H9 (cell line): ENCODE measurements at regions not wholly inside any gene's neighbourhood (a gene's known extent, or its start where the extent isn't known, plus 50 kb on each side); places are given as distances from the start of the nearest gene placed in this dataset.

Experiments
- DNase-seq: peaks from one replicate; pipeline ENCODE4 v3.0.0-alpha.2; 2017
- H2AFZ ChIP-seq: one replicate; pipeline ENCODE4 v1.6.1; 2013; ENCODE audit warnings: mild to moderate bottlenecking, low read length, control low read depth, moderate library complexity
- H2AK5ac ChIP-seq: 2 replicates; pipeline ENCODE4 v1.6.1; 2013; ENCODE audit warnings: low read length, control low read depth, mixed read lengths; ENCODE audit not compliant: insufficient read length
- H2BK120ac ChIP-seq: one replicate; pipeline ENCODE4 v1.6.1; 2013; ENCODE audit warnings: low read depth, mild to moderate bottlenecking, low read length, control low read depth, inconsistent platforms; ENCODE audit not compliant: poor library complexity, severe bottlenecking
- H2BK12ac ChIP-seq: 2 replicates; pipeline ENCODE4 v1.6.1; 2013; ENCODE audit warnings: low read length, control low read depth, mixed read lengths, low read depth; ENCODE audit not compliant: insufficient read length
- H2BK15ac ChIP-seq: 2 replicates; pipeline ENCODE4 v1.6.1; 2013; ENCODE audit warnings: low read depth, low read length, control low read depth
- H2BK20ac ChIP-seq: one replicate; pipeline ENCODE4 v1.6.1; 2013; ENCODE audit warnings: low read depth, mild to moderate bottlenecking, low read length, control low read depth, inconsistent platforms; ENCODE audit not compliant: poor library complexity, severe bottlenecking
- H2BK5ac ChIP-seq: 2 replicates; pipeline ENCODE4 v1.6.1; 2013; ENCODE audit warnings: low read length, control low read depth, mixed read lengths; ENCODE audit not compliant: insufficient read length
- H3K14ac ChIP-seq: 2 replicates; pipeline ENCODE4 v1.6.1; 2013; ENCODE audit warnings: low read length, control low read depth; ENCODE audit not compliant: insufficient read depth
- H3K18ac ChIP-seq: 2 replicates; pipeline ENCODE4 v1.6.1; 2013; ENCODE audit warnings: low read depth, mild to moderate bottlenecking, mixed read lengths, low read length, control low read depth; ENCODE audit not compliant: insufficient read length
- H3K23ac ChIP-seq: 2 replicates; pipeline ENCODE4 v1.6.1; 2013; ENCODE audit warnings: low read length, control low read depth, mixed read lengths, low read depth; ENCODE audit not compliant: insufficient read length
- H3K23me2 ChIP-seq: 2 replicates; pipeline ENCODE4 v1.6.1; 2013; ENCODE audit warnings: low read depth, mild to moderate bottlenecking, mixed read lengths, low read length, control low read depth; ENCODE audit not compliant: insufficient read length, poor library complexity, severe bottlenecking
- H3K27ac ChIP-seq: 2 replicates; pipeline ENCODE4 v1.5.1; 2013; ENCODE audit warnings: low read length, control low read depth, mixed read lengths, low read depth; ENCODE audit not compliant: insufficient read length
- H3K27me3 ChIP-seq: 2 replicates; pipeline ENCODE4 v1.6.1; 2013; ENCODE audit warnings: low read length, control low read depth, inconsistent platforms; ENCODE audit not compliant: insufficient read depth
- H3K4ac ChIP-seq: 2 replicates; pipeline ENCODE4 v1.6.1; 2013; ENCODE audit warnings: low read depth, mild to moderate bottlenecking, control low read depth, inconsistent platforms, low read length, moderate library complexity
- H3K4me1 ChIP-seq: 2 replicates; pipeline ENCODE4 v1.6.1; 2013; ENCODE audit warnings: low read length, control low read depth, inconsistent platforms; ENCODE audit not compliant: insufficient read depth
- H3K4me2 ChIP-seq: 2 replicates; pipeline ENCODE4 v1.6.1; 2013; ENCODE audit warnings: low read length, control low read depth, mixed read lengths; ENCODE audit not compliant: insufficient read length, insufficient read depth
- H3K56ac ChIP-seq: 2 replicates; pipeline ENCODE4 v1.6.1; 2013; ENCODE audit warnings: low read depth, mild to moderate bottlenecking, mixed read lengths, low read length, control low read depth; ENCODE audit not compliant: insufficient read length
- H3K79me1 ChIP-seq: 2 replicates; pipeline ENCODE4 v1.6.1; 2013; ENCODE audit warnings: low read depth, mild to moderate bottlenecking, moderate library complexity, low read length, control low read depth, inconsistent platforms; ENCODE audit not compliant: insufficient read depth, poor library complexity, severe bottlenecking
- H3K79me2 ChIP-seq: 2 replicates; pipeline ENCODE4 v1.6.1; 2013; ENCODE audit warnings: low read length, control low read depth, inconsistent platforms; ENCODE audit not compliant: insufficient read depth
- H3K9ac ChIP-seq: 2 replicates; pipeline ENCODE4 v1.6.1; 2013; ENCODE audit warnings: low read length, control low read depth, mixed read lengths; ENCODE audit not compliant: insufficient read length; ENCODE audit errors: extremely low read depth
- H3K9me3 ChIP-seq: one replicate; pipeline ENCODE4 v1.6.1; 2013; ENCODE audit warnings: low read depth, low read length, inconsistent platforms; ENCODE audit not compliant: control insufficient read depth
- H3T11ph ChIP-seq: one replicate; pipeline ENCODE4 v1.6.1; 2013; ENCODE audit warnings: mild to moderate bottlenecking, low read length, control low read depth, inconsistent platforms
- H4K20me1 ChIP-seq: one replicate; pipeline ENCODE4 v1.6.1; 2013; ENCODE audit not compliant: control insufficient read depth, insufficient read length, insufficient read depth
- H4K5ac ChIP-seq: 2 replicates; pipeline ENCODE4 v1.6.1; 2013; ENCODE audit warnings: low read depth, mild to moderate bottlenecking, mixed read lengths, low read length, control low read depth; ENCODE audit not compliant: insufficient read length
- H4K8ac ChIP-seq: replicated peaks from 2 replicates; pipeline ENCODE4 v1.6.1; 2013; ENCODE audit warnings: low read length, control low read depth, mixed read lengths, low read depth; ENCODE audit not compliant: insufficient read length
- H4K91ac ChIP-seq: 2 replicates; pipeline ENCODE4 v1.6.1; 2013; ENCODE audit warnings: low read depth, mild to moderate bottlenecking, moderate library complexity, mixed read lengths, low read length, control low read depth; ENCODE audit not compliant: insufficient read length
- H3K27ac Mint-ChIP-seq, 3 experiments: 2 replicates in 2 of 3; 3 replicates in 1 of 3; pipeline ENCODE4 v1.8.0; 2020 to 2021; ENCODE audit warnings: mixed read lengths in 3 of 3, mild to moderate bottlenecking in 1 of 3, moderate library complexity in 1 of 3
- H3K27me3 Mint-ChIP-seq: 2 replicates; pipeline ENCODE4 v1.8.0; 2021; ENCODE audit warnings: low read depth, mild to moderate bottlenecking, moderate library complexity, mixed read lengths
- H3K36me3 Mint-ChIP-seq, 3 experiments: 2 replicates in 2 of 3; 3 replicates in 1 of 3; pipeline ENCODE4 v1.8.0; 2020 to 2021; ENCODE audit warnings: low read depth in 3 of 3, mixed read lengths in 3 of 3; ENCODE audit not compliant: insufficient read depth in 1 of 3
- H3K4me1 Mint-ChIP-seq, 2 experiments: 2 replicates each; pipeline ENCODE4 v1.8.0; 2020; ENCODE audit warnings: mixed read lengths in 2 of 2
- H3K4me3 Mint-ChIP-seq, 2 experiments: 2 replicates in 1 of 2; 3 replicates in 1 of 2; pipeline ENCODE4 v1.8.0; 2020 to 2021; ENCODE audit warnings: mild to moderate bottlenecking in 2 of 2, mixed read lengths in 2 of 2, moderate library complexity in 1 of 2
- H3K9me3 Mint-ChIP-seq, 2 experiments: 2 replicates in 1 of 2; 3 replicates in 1 of 2; pipeline ENCODE4 v1.8.0; 2020; ENCODE audit warnings: mild to moderate bottlenecking in 2 of 2, mixed read lengths in 2 of 2, moderate library complexity in 1 of 2
- WGBS: extraction: QIAGEN DNeasy Blood & Tissue Kit; methylation state at CpG from one replicate; pipeline ENCODE4 v1.1.7; 2013; ENCODE audit warnings: missing lambda C conversion rate, low lambda C conversion rate, mixed read lengths; ENCODE audit not compliant: insufficient read length; ENCODE audit errors: extremely low coverage; 5-methylcytosine and 5-hydroxymethylcytosine counted together
- TF ChIP-seq, protein P1 (sequence below): fragments of 200-600 bp; sonication (generic); conservative IDR thresholded peaks from 3 replicates; pipeline ENCODE4 v1.8.0; 2021; ENCODE audit warnings: antibody characterized with exemption, mild to moderate bottlenecking

- H3K79me2 ChIP-seq, result no peaks in the 10 kb centered on the region
- peaks cover 0 to 4% of the 10 kb centered on the region in 2 experiments; a peak in 2 of 4 replicates for H3K4me1 Mint-ChIP-seq
- H3K27ac Mint-ChIP-seq, result no peak overlapping the region
- H3K23ac ChIP-seq, result no peak overlapping the region
- no peaks in the 10 kb centered on the region for H3K23me2 ChIP-seq
- H3T11ph ChIP-seq, result no peak overlapping the region
- H4K91ac ChIP-seq, result no peak overlapping the region
- no peak overlapping the region for H2BK5ac ChIP-seq
- H3K79me1 ChIP-seq, result no peaks in the 10 kb centered on the region
- no peak overlapping the region for H3K4me2 ChIP-seq
- peaks cover 2 to 7% (median 5%) of the 10 kb centered on the region in 3 experiments; a peak in 6 of 7 replicates for H3K36me3 Mint-ChIP-seq
- H3K27ac ChIP-seq, result no peak overlapping the region
- H3K14ac ChIP-seq, result no peak overlapping the region
- H4K20me1 ChIP-seq, result no peaks in the 10 kb centered on the region
- no peak overlapping the region for H2BK12ac ChIP-seq
- H4K5ac ChIP-seq, result no peak overlapping the region
- no peaks in the 10 kb centered on the region for H3K9me3 ChIP-seq
- H2BK20ac ChIP-seq, result no peak overlapping the region
- H2AK5ac ChIP-seq, result no peak overlapping the region
- H3K4ac ChIP-seq, result no peak overlapping the region
- TF ChIP-seq, protein P1, sequence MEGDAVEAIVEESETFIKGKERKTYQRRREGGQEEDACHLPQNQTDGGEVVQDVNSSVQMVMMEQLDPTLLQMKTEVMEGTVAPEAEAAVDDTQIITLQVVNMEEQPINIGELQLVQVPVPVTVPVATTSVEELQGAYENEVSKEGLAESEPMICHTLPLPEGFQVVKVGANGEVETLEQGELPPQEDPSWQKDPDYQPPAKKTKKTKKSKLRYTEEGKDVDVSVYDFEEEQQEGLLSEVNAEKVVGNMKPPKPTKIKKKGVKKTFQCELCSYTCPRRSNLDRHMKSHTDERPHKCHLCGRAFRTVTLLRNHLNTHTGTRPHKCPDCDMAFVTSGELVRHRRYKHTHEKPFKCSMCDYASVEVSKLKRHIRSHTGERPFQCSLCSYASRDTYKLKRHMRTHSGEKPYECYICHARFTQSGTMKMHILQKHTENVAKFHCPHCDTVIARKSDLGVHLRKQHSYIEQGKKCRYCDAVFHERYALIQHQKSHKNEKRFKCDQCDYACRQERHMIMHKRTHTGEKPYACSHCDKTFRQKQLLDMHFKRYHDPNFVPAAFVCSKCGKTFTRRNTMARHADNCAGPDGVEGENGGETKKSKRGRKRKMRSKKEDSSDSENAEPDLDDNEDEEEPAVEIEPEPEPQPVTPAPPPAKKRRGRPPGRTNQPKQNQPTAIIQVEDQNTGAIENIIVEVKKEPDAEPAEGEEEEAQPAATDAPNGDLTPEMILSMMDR, result no peak
- no peak for DNase-seq
- H3K56ac ChIP-seq, result no peak overlapping the region
- H3K4me3 Mint-ChIP-seq, result no peak overlapping the region
- WGBS, result no CpG with 5 or more reads among the region's 21 CpGs
- H3K27me3 ChIP-seq, result no peaks in the 10 kb centered on the region
- H4K8ac ChIP-seq, result no peak overlapping the region
- H2BK120ac ChIP-seq, result no peak overlapping the region
- no peak overlapping the region for H2AFZ ChIP-seq
- H3K9ac ChIP-seq, result no peak overlapping the region
- no peak overlapping the region for H3K18ac ChIP-seq
- no peaks in the 10 kb centered on the region for H3K4me1 ChIP-seq
- peaks cover 7 to 9% of the 10 kb centered on the region in 2 experiments for H3K9me3 Mint-ChIP-seq
- H2BK15ac ChIP-seq, result no peak overlapping the region
- H3K27me3 Mint-ChIP-seq, result peaks cover 8% of the 10 kb centered on the region
Measured at GRCh38 chr2:3035385-3036050, 342.1 kb downstream of the EIPR1 start.
